Ovary (tissue), 7 donors: ENCODE measurements at regions not wholly inside any gene's neighbourhood (a gene's known extent, or its start where the extent isn't known, plus 50 kb on each side); places are given as distances from the start of the nearest gene placed in this dataset.

Experiments used
- DNase-seq, 5 donors: peaks; one replicate each; pipeline ENCODE4 v3.0.0-alpha.2; 2019 to 2020
- H3K27ac ChIP-seq, 2 donors: fragments of 200-600 bp; one replicate each; pipeline versions ENCODE4 v1.5.1 to v1.8.0; 2019 to 2022
- H3K27me3 ChIP-seq: fragments of 200-600 bp; one replicate; pipeline ENCODE4 v1.8.0; 2022
- H3K36me3 ChIP-seq: fragments of 200-600 bp; sonication (generic); one replicate; pipeline ENCODE4 v1.5.1; 2019
- H3K4me1 ChIP-seq: one replicate; pipeline ENCODE4 v1.8.1; 2013; ENCODE audit warnings: mild to moderate bottlenecking, moderate library complexity; ENCODE audit not compliant: insufficient read depth
- H3K4me3 ChIP-seq: fragments of 200-600 bp; sonication (generic); one replicate; pipeline ENCODE4 v1.5.1; 2017
- H3K9me3 ChIP-seq, 2 donors: fragments of 200-600 bp in 1 of 2; sonication (generic) in 1 of 2; one replicate each; pipeline versions ENCODE4 v1.5.1 to v1.8.1; 2013 to 2019; ENCODE audit warnings: mild to moderate bottlenecking in 1 of 2, moderate library complexity in 1 of 2
- CTCF ChIP-seq, 3 donors: fragments of 450-650 bp in 2 of 3; fragments of 200-600 bp in 1 of 3; IDR thresholded peaks; one replicate each; pipeline versions ENCODE4 v1.5.1 to v1.8.0; 2016 to 2022; ENCODE audit warnings: antibody characterized with exemption in 3 of 3, mild to moderate bottlenecking in 1 of 3
- EP300 ChIP-seq: sonication (generic); formaldehyde crosslinking; IDR thresholded peaks from one replicate; pipeline ENCODE4 v1.6.1; 2017; ENCODE audit warnings: antibody characterized with exemption
- POLR2A ChIP-seq: fragments of 450-650 bp; IDR thresholded peaks from one replicate; pipeline ENCODE4 v1.6.1; 2017; ENCODE audit warnings: antibody characterized with exemption, mild to moderate bottlenecking, moderate library complexity
- WGBS, 3 donors: extraction: QIAGEN DNeasy Blood & Tissue Kit in 1 of 3; methylation state at CpG; one replicate each; pipeline versions ENCODE4 v1.1.5 to v1.1.7; 2013 to 2017; 5-methylcytosine and 5-hydroxymethylcytosine counted together
- intact Hi-C, 4 donors: fragments of 100-400 bp; cut with DNase I; formaldehyde crosslinking; loops; one replicate each; pipeline versions ENCODE4 v1.11.0 to v1.15.1; 2022 to 2023
- donor health status: DM: no; HTN: no; CAD: no; lungs with moderate emphysema.
- donor health status: DM: no; HTN: no; CAD: no.
- donor health status: Bipolar disorder and iron deficiency.
- donor health status: DM: no; HTN: no; CAD: no.
- donor health status: DM: yes; HTN: yes; CAD: no.

GRCh38 chr12:76255692-76256091 is 92.5 kb downstream of the BBS10 start:
- H3K27me3 ChIP-seq: no peaks in the 10 kb centered on the region
- no peaks in the 10 kb centered on the region for H3K36me3 ChIP-seq
- intact Hi-C loops: no loop called here
- no peaks in the 10 kb centered on the region for H3K4me1 ChIP-seq
- no peak overlapping the region for H3K4me3 ChIP-seq
- no peaks in the 10 kb centered on the region for H3K9me3 ChIP-seq
- no peak for DNase-seq
- H3K27ac ChIP-seq: no peak overlapping the region
- 75 to 81% (median 80%) methylated on average over 2 of the region's 2 CpGs for WGBS, 3 donors
- TF ChIP-seq POLR2A: no peak
- TF ChIP-seq EP300: no peak
- no peak for TF ChIP-seq CTCF (IDR thresholded peaks at IDR 0.05)

- intact Hi-C loops: no loop called here
- Histone ChIP-seq H3K4me3 (no peak overlapping the region), H3K4me1 (no peaks in the 10 kb centered on the region), H3K27me3 (no peaks in the 10 kb centered on the region), H3K9me3 (no peaks in the 10 kb centered on the region), H3K36me3 (no peaks in the 10 kb centered on the region), H3K27ac (no peak overlapping the region)
- DNase-seq: no peak
- 49 to 74% (median 64%) methylated on average over 3 of the region's 3 CpGs for WGBS, 3 donors
- TF ChIP-seq EP300 (no peak), CTCF (IDR thresholded peaks at IDR 0.05) (no peak), POLR2A (no peak)
Measured at GRCh38 chr12:76255281-76255680, 92.9 kb downstream of the BBS10 start.

GRCh38 chr12:76252031-76252430 is 96.2 kb downstream of the BBS10 start:
- Histone ChIP-seq H3K4me1 (no peaks in the 10 kb centered on the region), H3K4me3 (no peak overlapping the region), H3K9me3 (no peaks in the 10 kb centered on the region), H3K27ac (no peak overlapping the region), H3K36me3 (no peaks in the 10 kb centered on the region), H3K27me3 (no peaks in the 10 kb centered on the region)
- TF ChIP-seq CTCF (IDR thresholded peaks at IDR 0.05) (no peak), EP300 (no peak), POLR2A (no peak)
- intact Hi-C loops: no loop called here
- 83 to 90% (median 86%) methylated on average over 11 of the region's 11 CpGs for WGBS, 3 donors
- DNase-seq: no peak

GRCh38 chr12:76250256-76250655 is 98.0 kb downstream of the BBS10 start:
- intact Hi-C loops: no loop called here
- no peak for DNase-seq
- Histone ChIP-seq H3K4me3 (no peak overlapping the region), H3K36me3 (no peaks in the 10 kb centered on the region), H3K27me3 (no peaks in the 10 kb centered on the region), H3K27ac (no peak overlapping the region), H3K9me3 (no peaks in the 10 kb centered on the region), H3K4me1 (no peaks in the 10 kb centered on the region)
- WGBS, 3 donors: 65 to 68% (median 68%) methylated on average over 3 of the region's 3 CpGs
- TF ChIP-seq CTCF (IDR thresholded peaks at IDR 0.05) (no peak), EP300 (no peak), POLR2A (no peak)

GRCh38 chr12:76249501-76249900 is 98.7 kb downstream of the BBS10 start:
- no peak for DNase-seq
- TF ChIP-seq CTCF (IDR thresholded peaks at IDR 0.05) (no peak), EP300 (no peak), POLR2A (no peak)
- Histone ChIP-seq H3K27ac (no peak overlapping the region), H3K9me3 (no peaks in the 10 kb centered on the region), H3K4me3 (no peak overlapping the region), H3K4me1 (no peaks in the 10 kb centered on the region), H3K27me3 (no peaks in the 10 kb centered on the region), H3K36me3 (no peaks in the 10 kb centered on the region)
- intact Hi-C loops: loop anchor here in 1 of 4 donors (2.0 kb wide), 1 partner anchor 15 kb away; no protein-coding TSS in a partner anchor
- 70 to 77% (median 73%) methylated on average over 2 of the region's 2 CpGs for WGBS, 3 donors
